Colonic mucosa (tissue), 4 donors: ENCODE measurements at regions not wholly inside any gene's neighbourhood (a gene's known extent, or its start where the extent isn't known, plus 50 kb on each side); places are given as distances from the start of the nearest gene placed in this dataset.

ENCODE experiments used
- DNase-seq: peaks from one replicate; pipeline ENCODE4 v3.0.0-alpha.2; 2020
- H3K27ac ChIP-seq: fragments of 200-600 bp; one replicate; pipeline ENCODE4 v1.8.0; 2021
- H3K27me3 ChIP-seq: fragments of 200-600 bp; one replicate; pipeline ENCODE4 v1.8.0; 2021
- H3K36me3 ChIP-seq: fragments of 200-600 bp; one replicate; pipeline ENCODE4 v1.8.0; 2021
- H3K4me1 ChIP-seq: fragments of 200-600 bp; one replicate; pipeline ENCODE4 v1.8.0; 2021; ENCODE audit warnings: mild to moderate bottlenecking
- H3K4me3 ChIP-seq: fragments of 200-600 bp; one replicate; pipeline ENCODE4 v1.8.0; 2021
- H3K9ac ChIP-seq, 2 donors: one replicate each; pipeline ENCODE4 v1.7.0; 2013; ENCODE audit warnings: control low read depth in 2 of 2, low read depth in 2 of 2, low read length in 2 of 2
- H3K9me3 ChIP-seq: fragments of 200-600 bp; one replicate; pipeline ENCODE4 v1.8.0; 2021
- intact Hi-C: fragments of 100-400 bp; cut with DNase I; formaldehyde crosslinking; loops from one replicate; pipeline ENCODE4 v1.14.1; 2022
- TF ChIP-seq, protein P1 (sequence below): fragments of 200-600 bp; IDR thresholded peaks from one replicate; pipeline ENCODE4 v1.8.0; 2022; ENCODE audit warnings: antibody characterized with exemption, mild to moderate bottlenecking
- donor health status: healthy.
- donor health status: DM: no; HTN: no; CAD: no.
- donor health status: DM: no; HTN: no; CAD: no.

DNA sequence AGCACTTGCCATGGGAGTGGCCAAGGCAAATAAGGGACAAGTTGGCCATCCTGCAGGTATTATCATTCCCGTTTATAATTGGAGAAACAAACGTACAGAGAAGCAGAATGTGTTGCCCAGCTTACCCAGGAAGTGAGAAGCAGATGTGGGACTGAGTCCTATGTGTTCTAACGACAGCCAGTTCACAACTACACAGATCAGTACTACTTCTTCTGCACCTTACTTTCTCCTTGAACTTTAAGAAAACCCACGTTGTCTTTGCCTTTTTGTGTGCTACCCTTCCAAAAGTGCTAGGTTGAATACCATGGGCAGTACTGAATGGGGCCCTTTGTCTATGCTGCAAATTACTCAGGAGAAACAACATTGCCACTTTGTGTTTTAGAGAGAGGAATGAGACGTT, 62.8 kb upstream of the BLID start:
- no peaks in the 10 kb centered on the region for H3K27me3 ChIP-seq
- TF ChIP-seq, protein P1, sequence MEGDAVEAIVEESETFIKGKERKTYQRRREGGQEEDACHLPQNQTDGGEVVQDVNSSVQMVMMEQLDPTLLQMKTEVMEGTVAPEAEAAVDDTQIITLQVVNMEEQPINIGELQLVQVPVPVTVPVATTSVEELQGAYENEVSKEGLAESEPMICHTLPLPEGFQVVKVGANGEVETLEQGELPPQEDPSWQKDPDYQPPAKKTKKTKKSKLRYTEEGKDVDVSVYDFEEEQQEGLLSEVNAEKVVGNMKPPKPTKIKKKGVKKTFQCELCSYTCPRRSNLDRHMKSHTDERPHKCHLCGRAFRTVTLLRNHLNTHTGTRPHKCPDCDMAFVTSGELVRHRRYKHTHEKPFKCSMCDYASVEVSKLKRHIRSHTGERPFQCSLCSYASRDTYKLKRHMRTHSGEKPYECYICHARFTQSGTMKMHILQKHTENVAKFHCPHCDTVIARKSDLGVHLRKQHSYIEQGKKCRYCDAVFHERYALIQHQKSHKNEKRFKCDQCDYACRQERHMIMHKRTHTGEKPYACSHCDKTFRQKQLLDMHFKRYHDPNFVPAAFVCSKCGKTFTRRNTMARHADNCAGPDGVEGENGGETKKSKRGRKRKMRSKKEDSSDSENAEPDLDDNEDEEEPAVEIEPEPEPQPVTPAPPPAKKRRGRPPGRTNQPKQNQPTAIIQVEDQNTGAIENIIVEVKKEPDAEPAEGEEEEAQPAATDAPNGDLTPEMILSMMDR: no peak
- no peaks in the 10 kb centered on the region for H3K4me1 ChIP-seq
- no peak overlapping the region for H3K9ac ChIP-seq
- no peaks in the 10 kb centered on the region for H3K36me3 ChIP-seq
- no peaks in the 10 kb centered on the region for H3K9me3 ChIP-seq
- DNase-seq: no peak
- H3K27ac ChIP-seq: no peak overlapping the region
- no peak overlapping the region for H3K4me3 ChIP-seq
- intact Hi-C loops: no loop called here

DNA sequence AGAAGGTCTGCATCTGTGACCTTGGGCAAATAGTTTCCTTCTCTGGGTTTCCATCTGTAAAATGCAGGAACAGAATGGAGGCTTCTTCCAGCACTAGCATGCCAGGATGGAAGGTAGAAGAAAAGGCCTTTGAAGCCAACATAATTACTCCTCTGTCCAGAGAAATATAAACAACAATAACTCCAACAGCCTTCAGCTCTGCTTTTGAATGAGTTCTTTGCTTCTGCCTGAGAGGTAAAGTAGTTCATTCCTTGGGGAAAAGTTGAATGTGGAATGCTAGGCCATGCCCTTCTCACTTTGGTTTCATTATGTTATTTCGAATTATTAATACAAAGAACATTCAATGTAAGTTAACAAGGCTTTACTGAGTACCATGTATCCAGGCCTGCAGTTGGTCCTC, 61.2 kb upstream of the BLID start:
- DNase-seq: no peak
- intact Hi-C loops: no loop called here
- Histone ChIP-seq H3K36me3 (no peaks in the 10 kb centered on the region), H3K27ac (no peak overlapping the region), H3K9ac (no peak overlapping the region), H3K9me3 (no peaks in the 10 kb centered on the region), H3K4me3 (no peak overlapping the region), H3K27me3 (no peaks in the 10 kb centered on the region), H3K4me1 (no peaks in the 10 kb centered on the region)
- TF ChIP-seq, protein P1: no peak

DNA sequence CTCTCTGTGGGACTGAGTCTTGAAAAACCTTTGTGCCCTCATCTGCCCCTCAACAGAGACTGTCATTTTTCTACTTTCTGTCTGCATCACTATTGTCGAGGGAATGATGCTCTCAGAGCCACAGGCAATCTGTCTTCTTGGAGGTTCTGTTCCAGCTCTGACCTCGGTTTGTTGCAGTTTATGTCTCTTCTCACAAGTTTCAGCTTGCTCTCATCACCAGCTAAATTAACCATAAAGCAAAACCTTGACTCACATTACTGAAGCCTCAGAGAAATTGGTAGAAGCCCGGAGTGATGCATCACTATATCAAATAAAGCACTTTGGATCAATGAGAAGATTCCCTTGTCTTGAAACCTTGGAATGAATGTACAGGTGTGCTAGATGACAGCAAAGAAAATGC, 60.6 kb upstream of the BLID start:
- no peaks in the 10 kb centered on the region for H3K36me3 ChIP-seq
- intact Hi-C loops: no loop called here
- no peaks in the 10 kb centered on the region for H3K27me3 ChIP-seq
- no peak overlapping the region for H3K9ac ChIP-seq
- no peaks in the 10 kb centered on the region for H3K4me1 ChIP-seq
- H3K27ac ChIP-seq: no peak overlapping the region
- DNase-seq: no peak
- TF ChIP-seq, protein P1: no peak
- H3K9me3 ChIP-seq: no peaks in the 10 kb centered on the region
- no peak overlapping the region for H3K4me3 ChIP-seq

DNA sequence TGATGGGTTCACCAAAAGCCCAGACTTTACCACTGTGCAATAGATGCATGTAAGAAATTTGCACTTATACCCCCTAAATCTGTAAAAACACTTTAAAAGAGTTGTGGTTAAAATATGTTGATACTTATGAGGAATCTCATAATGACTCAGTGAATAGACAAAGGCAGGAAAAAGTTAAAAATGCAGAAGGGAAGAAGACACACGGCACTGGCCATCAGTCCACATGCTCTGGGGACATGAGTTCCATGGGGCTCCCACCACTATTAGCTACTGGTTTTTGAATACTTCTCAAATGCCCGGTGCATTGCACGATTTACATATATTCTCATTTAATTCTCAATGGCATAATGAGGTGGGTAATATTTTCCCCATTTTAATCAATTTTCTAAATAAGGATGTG, 59.3 kb upstream of the BLID start:
- no peaks in the 10 kb centered on the region for H3K4me1 ChIP-seq
- intact Hi-C loops: no loop called here
- no peaks in the 10 kb centered on the region for H3K27me3 ChIP-seq
- no peak for DNase-seq
- no peak overlapping the region for H3K27ac ChIP-seq
- TF ChIP-seq, protein P1: no peak
- no peak overlapping the region for H3K4me3 ChIP-seq
- no peaks in the 10 kb centered on the region for H3K36me3 ChIP-seq
- no peaks in the 10 kb centered on the region for H3K9me3 ChIP-seq
- H3K9ac ChIP-seq: no peak overlapping the region

DNA sequence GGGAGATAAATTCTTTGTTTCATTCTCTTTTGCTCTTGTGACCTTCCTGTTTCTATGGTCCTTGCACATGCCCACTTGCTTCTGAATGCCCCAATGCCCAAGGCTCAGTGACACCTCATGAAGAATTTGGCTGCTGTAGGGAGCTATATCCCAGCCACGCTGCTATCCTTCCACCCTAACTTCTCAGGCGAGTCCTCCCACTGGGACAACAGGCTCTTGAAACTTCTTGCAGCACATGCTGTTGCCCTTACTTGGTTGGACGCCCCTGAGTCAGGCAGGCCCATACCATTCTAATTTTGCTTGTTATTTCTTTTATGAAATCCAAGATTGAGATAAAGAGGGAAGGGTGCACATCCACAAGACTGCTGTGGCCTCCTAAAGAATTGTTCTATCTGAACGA, 57.6 kb upstream of the BLID start:
- no peak overlapping the region for H3K27ac ChIP-seq
- no peaks in the 10 kb centered on the region for H3K36me3 ChIP-seq
- H3K27me3 ChIP-seq: no peaks in the 10 kb centered on the region
- no peaks in the 10 kb centered on the region for H3K4me1 ChIP-seq
- no peak for DNase-seq
- H3K4me3 ChIP-seq: no peak overlapping the region
- intact Hi-C loops: no loop called here
- H3K9me3 ChIP-seq: no peaks in the 10 kb centered on the region
- TF ChIP-seq, protein P1: no peak
- H3K9ac ChIP-seq: no peak overlapping the region

DNA sequence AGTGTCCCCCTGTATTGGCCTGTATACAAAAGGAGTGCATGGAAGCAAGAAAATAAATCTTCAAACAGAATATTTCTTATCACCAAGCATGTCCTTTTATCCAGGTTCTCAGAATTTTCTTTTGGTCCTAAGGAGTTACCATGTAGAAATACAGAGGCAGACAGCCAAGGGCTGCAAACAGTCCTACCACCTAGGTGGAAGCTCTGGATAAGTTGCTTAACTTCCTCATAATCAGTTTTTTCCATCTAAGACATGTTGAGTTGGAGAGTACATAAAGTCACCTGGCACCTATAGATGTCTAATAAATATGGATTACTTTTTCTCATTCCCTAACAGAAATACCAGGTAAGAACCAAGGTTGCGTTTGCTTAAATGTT, 57.0 kb upstream of the BLID start:
- no peak for DNase-seq
- Histone ChIP-seq H3K27ac (no peak overlapping the region), H3K9ac (no peak overlapping the region), H3K4me1 (no peaks in the 10 kb centered on the region), H3K4me3 (no peak overlapping the region), H3K9me3 (no peaks in the 10 kb centered on the region), H3K36me3 (no peaks in the 10 kb centered on the region), H3K27me3 (no peaks in the 10 kb centered on the region)
- intact Hi-C loops: no loop called here
- TF ChIP-seq, protein P1: no peak
